HG03558 (cell line): ENCODE measurements at regions not wholly inside any gene's neighbourhood (a gene's known extent, or its start where the extent isn't known, plus 50 kb on each side); places are given as distances from the start of the nearest gene placed in this dataset.
"Not testable (repeated sequence)": the region's sequence is repeated elsewhere in the genome, so short reads cannot be mapped to it uniquely, and the experiment has no call there.

Source experiments
- ATAC-seq: cut with Tn5 transposase; IDR thresholded peaks from one replicate; pipeline ENCODE4 v1.9.1; 2021; ENCODE audit warnings: moderate number of reproducible peaks; ENCODE audit not compliant: unreplicated experiment; ENCODE audit errors: extremely low read depth

- ATAC-seq, result no peak
Observed at GRCh38 chr10:18866852-18867251, 181.7 kb upstream of the MALRD1 start.

DNA sequence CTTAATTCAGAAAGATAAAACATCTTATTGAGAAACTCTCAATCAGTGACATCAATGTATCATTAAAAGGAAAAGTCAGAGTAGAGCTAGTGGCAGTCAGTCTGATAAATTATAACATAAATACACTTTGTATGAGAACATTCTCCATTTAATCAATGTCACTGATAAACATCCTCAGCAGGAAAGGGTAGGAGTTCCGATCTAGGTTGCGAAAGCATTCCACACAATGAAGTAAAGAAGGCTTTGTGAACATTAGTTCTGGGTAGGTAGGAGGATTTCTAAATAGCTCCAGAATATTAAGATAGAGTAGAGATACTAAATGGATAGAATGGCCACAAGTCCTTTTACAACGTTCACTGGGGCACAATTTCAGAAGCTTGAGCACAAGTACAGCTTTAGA is 179.7 kb upstream of the MALRD1 start:
- ATAC-seq, result no peak

DNA sequence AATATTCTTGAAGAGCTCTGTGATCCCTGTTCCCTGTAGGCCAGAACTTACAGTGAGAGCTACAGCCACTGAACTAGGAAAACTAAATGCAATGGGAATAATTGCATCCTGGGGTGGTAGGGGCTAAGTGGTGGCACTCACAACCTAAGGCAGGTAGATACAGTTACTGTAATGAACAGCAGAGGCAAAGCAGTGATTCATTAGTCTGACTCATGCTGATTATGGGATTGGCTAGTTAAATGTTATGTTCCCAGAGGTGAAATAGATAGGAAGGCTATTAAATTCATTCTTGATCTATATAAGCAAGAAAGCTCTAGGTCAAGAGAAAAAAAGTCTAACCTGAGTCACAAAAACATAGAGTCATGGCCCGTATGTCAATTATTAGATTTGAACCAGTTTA is 173.1 kb upstream of the MALRD1 start:
- ATAC-seq, result no peak

DNA sequence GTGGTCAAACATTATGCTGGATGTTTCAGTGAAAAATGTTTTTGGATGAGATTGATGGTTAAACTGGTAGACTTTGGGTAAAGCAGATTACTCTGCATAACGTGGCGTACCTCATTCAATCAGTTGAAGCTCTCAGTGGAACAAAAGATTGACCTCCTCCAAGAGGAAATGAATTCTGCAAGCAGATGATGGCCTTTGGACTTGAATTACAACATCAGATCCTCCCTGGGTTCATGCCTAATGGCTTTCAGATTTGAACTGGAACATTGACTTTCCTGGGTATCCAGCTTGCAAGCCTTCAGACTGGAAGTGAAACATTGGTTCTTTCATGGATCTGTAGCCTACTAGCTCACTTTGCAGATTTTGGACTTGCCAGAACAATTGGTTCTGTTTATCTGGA is 169.3 kb upstream of the MALRD1 start:
- ATAC-seq, result no peak

- no peak for ATAC-seq
Observed at GRCh38 chr10:18880530-18880929, 168.1 kb upstream of the MALRD1 start.

DNA sequence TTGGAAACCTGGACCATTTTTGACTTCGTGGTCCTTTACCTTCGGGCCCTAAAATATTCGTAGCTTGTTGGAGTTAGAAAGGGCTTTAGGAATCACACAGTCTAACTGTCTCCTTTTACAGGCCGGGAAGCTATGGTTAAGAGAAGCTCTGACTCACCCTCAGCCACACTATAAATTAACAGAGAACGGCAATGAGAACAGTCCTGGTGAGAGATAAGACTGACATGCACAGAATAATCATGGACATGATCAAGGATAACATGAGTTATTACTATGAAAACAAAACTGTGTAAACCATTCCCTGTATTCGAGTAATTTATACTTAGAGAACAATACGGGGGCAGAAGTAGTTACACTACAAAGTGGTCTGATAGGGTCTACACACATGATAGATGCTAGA is 162.5 kb upstream of the MALRD1 start:
- no peak for ATAC-seq

DNA sequence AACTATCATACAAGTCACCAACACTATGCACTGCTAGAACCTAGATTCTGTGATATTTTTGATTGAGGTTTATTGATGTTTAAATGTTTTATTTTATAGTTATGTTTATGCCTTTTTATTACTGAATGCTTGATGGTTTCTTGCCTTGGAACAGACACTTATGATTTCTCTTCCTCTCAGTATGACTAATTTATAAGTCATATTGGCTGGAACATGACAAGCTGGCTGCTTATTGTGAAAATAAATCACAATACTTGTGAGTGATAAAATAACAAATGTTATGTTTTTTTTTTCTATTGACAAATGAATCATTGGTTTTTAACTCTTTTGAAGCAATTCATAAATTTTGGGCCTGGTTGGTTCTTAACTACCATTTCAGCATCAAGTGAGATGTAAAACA is 142.0 kb upstream of the MALRD1 start:
- no peak for ATAC-seq

GRCh38 chr10:18917431-18917830 is 131.2 kb upstream of the MALRD1 start:
- not testable (repeated sequence) for ATAC-seq

- no peak for ATAC-seq
Observed at GRCh38 chr10:18918532-18918931, 130.1 kb upstream of the MALRD1 start.

DNA sequence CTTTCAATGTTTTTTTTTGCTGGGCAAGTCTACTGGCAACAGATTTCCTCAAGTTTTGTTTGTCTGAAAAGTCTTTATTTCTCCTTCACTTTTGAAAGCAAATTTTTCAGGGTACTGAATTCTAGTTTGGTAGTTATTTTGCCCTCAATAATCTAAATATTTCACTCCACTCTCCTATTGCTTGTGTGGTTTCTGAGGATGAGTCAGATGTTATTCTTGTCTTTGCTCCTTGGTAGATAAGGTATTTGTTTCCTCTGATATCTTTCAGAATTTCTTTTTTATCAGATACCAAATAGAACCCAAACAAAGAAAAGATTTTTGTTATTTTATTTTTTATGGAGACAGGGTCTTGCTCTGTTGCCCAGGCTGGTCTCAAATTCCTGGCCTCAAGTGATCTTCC is 99.2 kb upstream of the MALRD1 start:
- ATAC-seq, result no peak

GRCh38 chr10:18951072-18951823 is 97.4 kb upstream of the MALRD1 start:
- not testable (repeated sequence) for ATAC-seq

DNA sequence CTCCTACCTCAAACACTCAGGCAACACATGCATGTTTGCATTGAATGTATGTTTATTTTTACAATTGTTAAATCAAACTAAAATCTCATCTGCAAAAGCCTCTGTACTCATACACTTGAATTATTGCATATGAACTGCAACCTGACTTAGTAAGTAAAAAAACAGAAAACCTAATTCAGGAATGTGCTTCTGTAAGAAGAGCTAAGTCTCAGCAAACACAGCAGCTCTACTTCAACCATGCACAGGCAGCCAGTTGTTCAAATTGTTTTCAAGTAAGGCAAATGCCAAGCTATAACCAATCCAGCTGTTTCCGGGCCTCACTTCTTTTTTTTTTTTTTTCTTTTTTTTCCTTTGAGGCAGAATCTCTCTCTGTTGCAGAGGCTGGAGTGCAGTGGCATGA is 93.5 kb upstream of the MALRD1 start:
- ATAC-seq, result no peak

DNA sequence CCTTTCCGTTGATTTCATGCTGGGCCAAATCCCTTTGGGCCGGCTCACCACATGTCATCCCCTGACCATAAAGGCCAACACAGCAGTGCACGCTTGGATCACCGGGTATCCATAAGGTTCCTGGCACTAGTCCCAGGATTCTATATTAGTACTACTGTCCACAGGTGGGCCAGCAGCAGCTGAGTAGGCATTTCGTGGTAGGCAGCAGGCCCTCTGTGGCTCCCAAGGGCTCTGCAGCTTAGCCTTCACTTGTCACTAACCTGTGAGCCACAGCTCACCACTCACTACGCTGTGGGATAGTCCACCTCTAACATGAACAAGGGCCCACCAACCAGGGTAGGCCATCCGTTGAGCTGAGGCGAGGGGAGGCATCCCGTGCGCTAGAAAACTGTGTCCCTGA is 89.2 kb upstream of the MALRD1 start:
- no peak for ATAC-seq

- no peak for ATAC-seq
Observed at GRCh38 chr10:18960466-18961079, 88.0 kb upstream of the MALRD1 start.

- ATAC-seq, result no peak
Observed at GRCh38 chr10:18968159-18968558, 80.4 kb upstream of the MALRD1 start.

DNA sequence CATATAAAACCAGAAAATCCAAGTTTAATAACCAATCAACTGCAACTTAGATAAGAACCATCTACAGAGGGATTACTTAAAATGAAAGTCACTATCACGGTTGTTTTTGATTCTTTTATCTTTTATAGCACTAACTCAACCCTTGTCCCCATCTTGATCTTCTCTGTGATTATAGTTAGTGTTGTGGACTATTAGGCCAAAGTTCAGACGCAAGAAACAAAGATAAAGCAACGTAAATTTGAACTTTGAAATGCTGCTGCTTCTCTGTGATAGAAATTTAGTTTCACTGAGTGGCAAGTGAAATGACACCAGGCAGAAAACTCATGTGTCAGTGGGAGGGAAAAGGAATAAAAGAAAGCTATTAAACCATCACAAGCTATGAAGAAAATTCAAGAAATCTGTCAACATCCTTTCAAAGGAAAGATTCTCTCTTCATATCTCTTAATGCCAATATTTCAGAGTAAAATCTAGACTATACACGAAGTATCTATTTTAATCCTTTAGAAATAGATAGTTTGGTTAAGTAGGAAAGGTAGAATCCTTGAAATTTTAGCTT is 71.8 kb upstream of the MALRD1 start:
- no peak for ATAC-seq

- ATAC-seq, result no peak
Observed at GRCh38 chr10:18980089-18980629, 68.4 kb upstream of the MALRD1 start.

DNA sequence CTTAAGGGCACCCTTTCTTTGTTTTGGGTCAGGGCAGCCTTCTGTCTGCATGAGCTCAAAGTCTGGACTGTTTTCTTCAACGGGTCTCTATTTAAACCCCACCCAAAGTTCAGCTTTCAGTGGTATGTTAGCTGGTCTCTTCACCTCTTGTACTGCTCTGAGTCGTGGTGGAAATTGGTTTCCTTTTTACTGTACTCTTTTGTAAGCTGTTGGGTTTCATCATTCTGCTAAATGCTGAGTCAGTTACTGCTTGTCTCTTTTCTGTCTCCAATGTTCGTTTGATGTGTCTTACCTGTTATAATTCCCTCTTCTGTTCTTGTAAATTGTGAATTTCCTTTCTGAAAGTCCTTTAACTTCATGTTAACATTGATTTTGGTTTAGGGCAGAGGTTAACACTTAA is 64.1 kb upstream of the MALRD1 start:
- ATAC-seq, result no peak

DNA sequence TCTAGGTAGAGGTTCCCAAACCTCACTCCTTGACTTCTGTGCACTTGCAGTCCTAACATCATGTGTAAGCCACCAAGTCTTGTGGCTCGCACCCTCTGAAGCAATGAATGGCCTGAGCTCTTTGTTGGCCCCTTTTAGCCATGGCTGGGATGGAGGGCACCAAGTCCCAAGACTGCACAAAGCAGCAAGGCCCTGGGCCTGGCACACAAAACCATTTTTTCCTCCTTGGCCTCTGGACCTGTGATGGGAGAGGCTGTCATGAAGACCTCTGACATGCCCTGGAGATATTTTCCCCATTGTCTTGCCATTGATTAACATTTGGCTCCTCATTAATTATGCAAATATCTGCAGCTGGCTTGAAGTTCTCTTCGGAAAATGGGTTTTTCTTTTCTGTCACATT is 60.3 kb upstream of the MALRD1 start:
- ATAC-seq, result no peak
